ENCODE measurements at regions not wholly inside any gene's neighbourhood (a gene's known extent, or its start where the extent isn't known, plus 50 kb on each side); places are given as distances from the start of the nearest gene placed in this dataset.

DNA sequence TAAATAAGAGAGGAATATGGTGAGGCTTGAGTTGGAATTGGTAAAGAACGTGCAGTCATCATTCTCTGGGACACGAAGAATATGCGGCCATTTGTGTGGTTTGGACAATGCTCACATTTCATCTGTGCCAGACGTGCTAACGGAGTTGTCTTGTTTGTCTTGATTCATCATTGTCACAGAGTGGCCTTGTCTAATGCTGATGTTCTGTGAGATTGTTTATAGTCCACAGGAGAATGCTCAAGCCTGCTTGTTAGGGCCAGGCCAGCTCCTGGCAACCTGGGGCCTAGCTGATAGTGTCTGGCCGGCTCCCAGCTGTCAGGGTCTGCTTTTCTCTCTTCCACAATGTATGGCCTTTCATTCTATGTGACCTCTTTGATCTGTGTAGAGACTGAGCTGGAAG, 384.7 kb downstream of the EDEM1 start:
- H3K27me3 ChIP-seq = no peaks in the 10 kb centered on the region
- intact Hi-C loops (cut with DNase I; ENCODE audit: low total_unique reads) = no loop called here
- no peaks in the 10 kb centered on the region for H3K4me1 ChIP-seq
- no peak for TF ChIP-seq POLR2AphosphoS5 (IDR thresholded peaks at IDR 0.05)
- no peak for TF ChIP-seq EP300 (IDR thresholded peaks at IDR 0.05)
- no peak for TF ChIP-seq CTCF (IDR thresholded peaks at IDR 0.05)
- no peak for TF ChIP-seq POLR2A (IDR thresholded peaks at IDR 0.05)
- no peak overlapping the region for H3K4me3 ChIP-seq
- H3K27ac ChIP-seq = no peak overlapping the region
- no peaks in the 10 kb centered on the region for H3K36me3 ChIP-seq
- DNase-seq = no peak
- WGBS, 5 donors = 61 to 75% (median 73%) methylated on average over 6 of the region's 6 CpGs
- H3K9me3 ChIP-seq = peaks cover 0 to 4% (median 0%) of the 10 kb centered on the region in 4 donors

DNA sequence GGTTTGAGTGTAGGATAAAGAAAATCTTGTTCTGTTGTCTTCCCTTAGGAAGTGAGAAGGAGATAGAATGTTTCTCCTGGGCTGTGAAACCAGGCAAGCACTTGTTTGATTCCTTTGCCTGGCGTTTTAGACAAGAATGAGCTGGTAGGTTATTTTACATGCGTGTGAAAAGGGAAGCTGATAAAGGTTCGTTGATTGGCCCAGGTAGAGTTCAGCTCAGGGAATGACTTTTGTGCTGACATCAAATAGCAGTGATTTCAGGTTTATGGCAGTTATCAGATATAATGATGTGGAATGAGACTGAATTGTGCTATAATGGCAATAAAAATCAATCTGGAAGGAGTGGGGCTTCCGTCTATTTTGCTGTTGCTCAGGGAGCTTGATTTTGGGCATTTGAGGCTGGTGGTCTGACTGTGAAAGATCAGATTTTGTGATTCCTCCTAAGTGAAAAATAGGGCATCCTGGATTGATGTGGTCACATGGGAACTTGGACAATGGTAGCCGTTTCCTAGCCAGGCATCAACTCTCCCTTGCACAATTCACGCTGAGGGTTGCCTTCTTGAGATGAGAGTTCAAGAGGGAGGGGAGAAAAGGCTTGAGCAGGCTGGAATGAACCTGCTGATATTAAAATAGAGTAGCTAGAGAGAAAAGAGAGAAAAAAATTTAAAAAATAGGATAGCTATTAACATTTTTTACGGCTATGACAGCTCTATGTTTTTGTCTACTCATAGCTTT, 388.9 kb downstream of the EDEM1 start:
- DNase-seq = no peak
- Histone ChIP-seq H3K9me3 (no peaks in the 10 kb centered on the region), H3K27ac (no peak overlapping the region), H3K27me3 (peaks cover 0 to 5% (median 0%) of the 10 kb centered on the region in 3 donors), H3K4me3 (no peak overlapping the region), H3K4me1 (no peaks in the 10 kb centered on the region), H3K36me3 (no peaks in the 10 kb centered on the region)
- no peak for TF ChIP-seq POLR2A (IDR thresholded peaks at IDR 0.05)
- TF ChIP-seq EP300 (IDR thresholded peaks at IDR 0.05) = no peak
- TF ChIP-seq POLR2AphosphoS5 (IDR thresholded peaks at IDR 0.05) = no peak
- no peak for TF ChIP-seq CTCF (IDR thresholded peaks at IDR 0.05)
- WGBS, 5 donors = 59 to 70% (median 61%) methylated on average over 7 of the region's 7 CpGs
- intact Hi-C loops (cut with DNase I; ENCODE audit: low total_unique reads) = no loop called here

DNA sequence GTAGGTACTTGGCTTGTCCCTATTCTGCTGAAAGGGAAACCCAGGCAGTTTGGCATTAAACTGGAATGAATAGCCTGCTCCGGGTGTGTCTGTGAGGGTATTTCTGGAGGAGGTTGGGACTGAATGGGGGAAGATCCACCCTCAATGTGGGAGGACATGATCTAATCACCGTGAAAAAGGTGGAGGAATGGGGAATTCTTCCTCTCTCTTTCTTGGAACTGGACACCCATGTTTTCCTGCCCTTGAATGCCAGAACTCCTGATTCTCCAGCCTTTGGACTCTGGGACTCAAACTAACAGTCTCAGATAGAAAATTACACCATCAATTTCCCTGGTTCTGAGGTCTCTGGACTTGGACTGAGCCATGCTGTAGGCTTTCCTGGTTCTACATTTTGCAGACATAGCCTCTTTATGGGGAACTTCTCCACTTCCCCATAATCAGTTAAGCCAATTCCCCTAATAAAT, 391.7 kb downstream of the EDEM1 start:
- no peak for DNase-seq
- no peaks in the 10 kb centered on the region for H3K36me3 ChIP-seq
- H3K27me3 ChIP-seq = peaks cover 0 to 8% (median 0%) of the 10 kb centered on the region in 3 donors
- TF ChIP-seq CTCF (IDR thresholded peaks at IDR 0.05) = no peak
- TF ChIP-seq POLR2AphosphoS5 (IDR thresholded peaks at IDR 0.05) = no peak
- no peak for TF ChIP-seq POLR2A (IDR thresholded peaks at IDR 0.05)
- TF ChIP-seq EP300 (IDR thresholded peaks at IDR 0.05) = no peak
- H3K9me3 ChIP-seq = no peaks in the 10 kb centered on the region
- 79 to 94% (median 83%) methylated on average over 2 of the region's 2 CpGs for WGBS, 5 donors
- H3K27ac ChIP-seq = no peak overlapping the region
- H3K4me1 ChIP-seq = no peaks in the 10 kb centered on the region
- H3K4me3 ChIP-seq = no peak overlapping the region
- intact Hi-C loops (cut with DNase I; ENCODE audit: low total_unique reads) = no loop called here

GRCh38 chr3:5579946-5580345, 392.4 kb downstream of the EDEM1 start:
- Histone ChIP-seq H3K4me1 (no peaks in the 10 kb centered on the region), H3K9me3 (no peaks in the 10 kb centered on the region), H3K4me3 (no peak overlapping the region), H3K36me3 (no peaks in the 10 kb centered on the region), H3K27ac (no peak overlapping the region), H3K27me3 (peaks cover 0 to 8% (median 0%) of the 10 kb centered on the region in 3 donors)
- TF ChIP-seq EP300 (IDR thresholded peaks at IDR 0.05) = no peak
- no peak for TF ChIP-seq POLR2AphosphoS5 (IDR thresholded peaks at IDR 0.05)
- TF ChIP-seq POLR2A (IDR thresholded peaks at IDR 0.05) = no peak
- no peak for TF ChIP-seq CTCF (IDR thresholded peaks at IDR 0.05)
- 78 to 90% (median 86%) methylated on average over 4 of the region's 4 CpGs for WGBS, 5 donors
- DNase-seq = no peak
- intact Hi-C loops (cut with DNase I; ENCODE audit: low total_unique reads) = no loop called here

Data from stomach (tissue), 8 donors.